ENCODE measurements at regions not wholly inside any gene's neighbourhood (a gene's known extent, or its start where the extent isn't known, plus 50 kb on each side); places are given as distances from the start of the nearest gene placed in this dataset.

GRCh38 chr16:59188029-59188428, 453.9 kb upstream of the GOT2 start:
- DNase-seq, result no peak

GRCh38 chr16:59181821-59182420, 447.8 kb upstream of the GOT2 start:
- no peak for DNase-seq

- no peak for DNase-seq
These were observed 446.0 kb upstream of the GOT2 start for GRCh38 chr16:59180083-59180476.

GRCh38 chr16:59179446-59180082, 445.4 kb upstream of the GOT2 start:
- no peak for DNase-seq

- DNase-seq, result peak; percentile 1
These were observed 439.3 kb upstream of the GOT2 start for GRCh38 chr16:59173408-59173831.

GRCh38 chr16:59170099-59170712, 436.1 kb upstream of the GOT2 start:
- no peak for DNase-seq

- DNase-seq, result no peak
These were observed 435.1 kb upstream of the GOT2 start for GRCh38 chr16:59169168-59169567.

GRCh38 chr16:59168461-59169114, 434.5 kb upstream of the GOT2 start:
- no peak for DNase-seq

- no peak for DNase-seq
These were observed 430.3 kb upstream of the GOT2 start for GRCh38 chr16:59164461-59164860.

GRCh38 chr16:59163371-59164055, 429.4 kb upstream of the GOT2 start:
- no peak for DNase-seq

- DNase-seq, result no peak
These were observed 427.6 kb upstream of the GOT2 start for GRCh38 chr16:59161679-59162078.

GRCh38 chr16:59154295-59154694, 420.2 kb upstream of the GOT2 start:
- DNase-seq, result no peak

GRCh38 chr16:59148769-59149155, 414.6 kb upstream of the GOT2 start:
- DNase-seq, result no peak

- DNase-seq, result no peak
These were observed 414.1 kb upstream of the GOT2 start for GRCh38 chr16:59148056-59148768.

GRCh38 chr16:59146140-59146539, 412.0 kb upstream of the GOT2 start:
- DNase-seq, result no peak

GRCh38 chr16:59144841-59145240, 410.7 kb upstream of the GOT2 start:
- DNase-seq, result no peak

- DNase-seq, result no peak
These were observed 410.2 kb upstream of the GOT2 start for GRCh38 chr16:59144326-59144725.

GRCh38 chr16:59126486-59126885, 392.4 kb upstream of the GOT2 start:
- DNase-seq, result no peak

- DNase-seq, result no peak
These were observed 389.9 kb upstream of the GOT2 start for GRCh38 chr16:59124056-59124455.

GRCh38 chr16:59123479-59123878, 389.4 kb upstream of the GOT2 start:
- DNase-seq, result no peak

- no peak for DNase-seq
These were observed 388.1 kb upstream of the GOT2 start for GRCh38 chr16:59122262-59122537.

- no peak for DNase-seq
These were observed 387.5 kb upstream of the GOT2 start for GRCh38 chr16:59121411-59122261.

All from NCI-H1105 treated with DMSO at 0.1 percent for 48 hours (cell line).